HepG2 (cell line): ENCODE measurements at regions not wholly inside any gene's neighbourhood (a gene's known extent, or its start where the extent isn't known, plus 50 kb on each side); places are given as distances from the start of the nearest gene placed in this dataset.

Source experiments
- ATAC-seq: fragments of 200-7000 bp; cut with Tn5 transposase; 3 replicates; pipeline ENCODE4 v1.9.1; 2020; ENCODE audit warnings: mild to moderate bottlenecking, moderate library complexity
- BruUV-seq: library from RNA; stranded (reverse); fragments of 400-500 nt; replicated peaks from 2 replicates; lab custom pipeline; 2021; lab: Mats Ljungman, UMichigan
- CTCF ChIA-PET: fragments of 300-600 bp; formaldehyde crosslinking; extraction: SDS; loops from one replicate; lab custom pipeline; 2021; ENCODE audit warnings: low total read pairs, inconsistent platforms, low intra/inter-chr PET ratio; lab: Yijun Ruan, JAX
- POLR2A ChIA-PET: fragments of 350-600 bp; sonication (Branson Sonifier 250); formaldehyde crosslinking; loops from one replicate; lab custom pipeline; 2020; ENCODE audit warnings: antibody characterized with exemption, inconsistent platforms; lab: Yijun Ruan, JAX
- DNase-seq: peaks from one replicate; pipeline ENCODE4 v3.0.0-alpha.2; 2015; ENCODE audit warnings: low spot score
- FAIRE-seq: peaks from 3 replicates; lab custom pipeline; 2011; peaks lifted over from hg19 to GRCh38; lab: Jason Lieb, UNC
- H2AFZ ChIP-seq: one replicate; pipeline ENCODE4 v1.6.1; 2011; ENCODE audit warnings: low read length, inconsistent platforms
- H3K27ac ChIP-seq: fragments of 300-600 bp; 3 replicates; pipeline ENCODE4 v1.8.0; 2011; ENCODE audit warnings: mixed run types, mild to moderate bottlenecking, mixed read lengths, low read length, inconsistent platforms; ENCODE audit not compliant: insufficient read depth; ENCODE audit errors: extremely low read length
- H3K27me3 ChIP-seq, 2 experiments: fragments of 200-600 bp in 1 of 2; 2 replicates in 1 of 2; 3 replicates in 1 of 2; pipeline versions ENCODE4 v1.6.0 to v1.8.0; 2011; ENCODE audit warnings: low read length in 2 of 2, mild to moderate bottlenecking in 2 of 2, moderate library complexity in 2 of 2, inconsistent platforms in 1 of 2; ENCODE audit not compliant: insufficient read depth in 2 of 2, control insufficient read depth in 1 of 2
- H3K36me3 ChIP-seq, 2 experiments: fragments of 200-600 bp in 1 of 2; replicated peaks in 1 of 2; 2 replicates in 1 of 2; 3 replicates in 1 of 2; pipeline versions ENCODE4 v1.5.1 to v1.8.0; 2011; ENCODE audit warnings: low read length in 2 of 2, inconsistent platforms in 1 of 2; ENCODE audit not compliant: insufficient read depth in 2 of 2, control insufficient read depth in 1 of 2
- H3K4me1 ChIP-seq: 2 replicates; pipeline ENCODE4 v1.5.1; 2012; ENCODE audit warnings: low read length, inconsistent platforms; ENCODE audit not compliant: insufficient read depth
- H3K4me2 ChIP-seq: 2 replicates; pipeline ENCODE4 v1.6.0; 2011; ENCODE audit warnings: low read depth, low read length, inconsistent platforms
- H3K4me3 ChIP-seq, 3 experiments: fragments of 200-600 bp in 1 of 3; sonication (generic), shearing (Covaris generic) in 1 of 3; replicated peaks in 1 of 3; 2 replicates each; pipeline ENCODE4 v1.5.1; 2011 to 2016; ENCODE audit warnings: low read length in 3 of 3, inconsistent platforms in 2 of 3, low read depth in 2 of 3, mild to moderate bottlenecking in 2 of 3, control low read depth in 1 of 3, mixed read lengths in 1 of 3; ENCODE audit not compliant: insufficient read depth in 1 of 3
- H3K79me2 ChIP-seq: one replicate; pipeline ENCODE4 v1.6.1; 2011; ENCODE audit warnings: low read length, inconsistent platforms; ENCODE audit not compliant: insufficient read depth
- H3K9ac ChIP-seq: 2 replicates; pipeline ENCODE4 v1.6.0; 2011; ENCODE audit warnings: mild to moderate bottlenecking, low read depth, low read length, inconsistent platforms; ENCODE audit not compliant: insufficient read depth
- H3K9me3 ChIP-seq: 2 replicates; pipeline ENCODE4 v1.5.1; 2012; ENCODE audit warnings: mild to moderate bottlenecking, low read length
- H4K20me1 ChIP-seq: 2 replicates; pipeline ENCODE4 v1.6.0; 2011; ENCODE audit warnings: inconsistent platforms, mild to moderate bottlenecking, low read length, moderate library complexity; ENCODE audit not compliant: insufficient read depth
- ATF7-NPFF ChIP-seq: sonication (generic); formaldehyde crosslinking; IDR thresholded peaks from 2 replicates; pipeline ENCODE4 v1.8.1; 2023; ENCODE audit warnings: mild to moderate bottlenecking, low read depth, missing genetic modification reagents, moderate library complexity
- KMT2B ChIP-seq: IDR thresholded peaks from 2 replicates; pipeline ENCODE4 v1.6.1; 2016; ENCODE audit warnings: missing genetic modification reagents, missing compliant biosample characterization
- NR2F1 ChIP-seq, 2 experiments: fragments of 450-650 bp in 1 of 2; formaldehyde crosslinking in 1 of 2; IDR thresholded peaks; 2 replicates each; pipeline versions ENCODE4 v1.5.0 to v1.6.1; 2016 to 2020; ENCODE audit warnings: mild to moderate bottlenecking in 1 of 2, missing compliant biosample characterization in 1 of 2, missing genetic modification reagents in 1 of 2, moderate library complexity in 1 of 2
- PBX2 ChIP-seq: IDR thresholded peaks from 2 replicates; pipeline ENCODE4 v1.6.1; 2016; ENCODE audit warnings: control low read depth
- SALL2 ChIP-seq: sonication (generic); formaldehyde crosslinking; IDR thresholded peaks from 2 replicates; pipeline ENCODE4 v1.8.1; 2023; ENCODE audit warnings: mild to moderate bottlenecking, missing genetic modification reagents, inconsistent platforms
- SPEN ChIP-seq: sonication (generic); formaldehyde crosslinking; IDR thresholded peaks from 2 replicates; pipeline ENCODE4 v1.5.1; 2020; ENCODE audit warnings: low read depth, mild to moderate bottlenecking, missing genetic modification reagents
- ZFP82 ChIP-seq: sonication (generic); formaldehyde crosslinking; IDR thresholded peaks from 2 replicates; pipeline ENCODE4 v1.5.1; 2020; ENCODE audit warnings: mild to moderate bottlenecking, missing genetic modification reagents, borderline replicate concordance
- ZNF430 ChIP-seq: sonication (generic); formaldehyde crosslinking; IDR thresholded peaks from 2 replicates; pipeline ENCODE4 v1.9.0; 2021; ENCODE audit warnings: mild to moderate bottlenecking, missing genetic modification reagents
- ZNF570 ChIP-seq: sonication (generic); formaldehyde crosslinking; IDR thresholded peaks from 2 replicates; pipeline ENCODE4 v1.4.0; 2020; ENCODE audit warnings: mild to moderate bottlenecking, missing genetic modification reagents, borderline replicate concordance
- ZNF720 ChIP-seq: sonication (generic); formaldehyde crosslinking; IDR thresholded peaks from 2 replicates; pipeline ENCODE4 v1.4.0; 2020; ENCODE audit warnings: missing genetic modification reagents
- ZNF773 ChIP-seq: sonication (generic); formaldehyde crosslinking; IDR thresholded peaks from 2 replicates; pipeline ENCODE4 v1.4.0; 2020; ENCODE audit warnings: missing genetic modification reagents, borderline replicate concordance
- WGBS: methylation state at CpG from one replicate; pipeline ENCODE4 v1.1.6; 2017; ENCODE audit warnings: low lambda C conversion rate; 5-methylcytosine and 5-hydroxymethylcytosine counted together
- in situ Hi-C: cut with HindIII; loops from 2 replicates; pipeline ENCODE4 v1.10.0; 2017; ENCODE audit warnings: low pct_unique_long_range_greater_than_20kb; ENCODE audit not compliant: extremely low pct_ligation_motif_present
- intact Hi-C: fragments of 100-400 bp; cut with micrococcal nuclease; formaldehyde crosslinking; loops from one replicate; pipeline ENCODE4 v1.10.0; 2022; ENCODE audit not compliant: unreplicated experiment

GRCh38 chrX:79556800-79557199 is 189.7 kb upstream of the ITM2A start:
- in situ Hi-C loops = no loop called here
- H3K27me3 ChIP-seq = no peaks in the 10 kb centered on the region
- H2AFZ ChIP-seq = no peak overlapping the region
- DNase-seq = no peak
- TF ChIP-seq SALL2 = no peak
- TF ChIP-seq ZNF570 (CRISPR knock-in tag) = no peak
- no peak for TF ChIP-seq SPEN (CRISPR knock-in tag)
- no peak for TF ChIP-seq PBX2
- no peak for TF ChIP-seq ZNF720 (CRISPR knock-in tag)
- TF ChIP-seq ATF7-NPFF (CRISPR knock-in tag) = no peak
- TF ChIP-seq ZFP82 (CRISPR knock-in tag) = no peak
- no peak for TF ChIP-seq ZNF430 (CRISPR knock-in tag)
- no peak for TF ChIP-seq ZNF773 (CRISPR knock-in tag)
- TF ChIP-seq NR2F1 (CRISPR knock-in tag; IDR thresholded peaks at IDR 0.05) = no peak
- no peak for TF ChIP-seq KMT2B (CRISPR knock-in tag)
- TF ChIP-seq, all 625 proteins: peak for 0
- WGBS = 0% methylated on average over 2 of the region's 2 CpGs
- Histone ChIP-seq H3K4me3 (no peak overlapping the region), H3K79me2 (no peaks in the 10 kb centered on the region), H3K27ac (no peak overlapping the region), H3K4me1 (no peaks in the 10 kb centered on the region), H3K9me3 (peaks cover 7% of the 10 kb centered on the region), H3K36me3 (no peaks in the 10 kb centered on the region), H3K4me2 (no peak overlapping the region), H3K9ac (no peak overlapping the region), H4K20me1 (no peaks in the 10 kb centered on the region)
- no peak for FAIRE-seq
- ATAC-seq = no peak
- ChIA-PET CTCF (no interaction called here), POLR2A (no interaction called here)
- BruUV-seq = no TSS peak
- intact Hi-C loops = no loop called here
